Hindlimb muscle (tissue), 1 donor: ENCODE measurements at regions not wholly inside any gene's neighbourhood (a gene's known extent, or its start where the extent isn't known, plus 50 kb on each side); places are given as distances from the start of the nearest gene placed in this dataset.
"Not testable (repeated sequence)": the region's sequence is repeated elsewhere in the genome, so short reads cannot be mapped to it uniquely, and the experiment has no call there.

Experiments
- DNase-seq: peaks from one replicate; pipeline ENCODE4 v3.0.0-alpha.2; 2013

- DNase-seq = no peak
Measured at GRCh38 chr10:23777153-23777552, 338.3 kb downstream of the OTUD1 start.

- no peak for DNase-seq
Measured at GRCh38 chr10:23779301-23779700, 340.4 kb downstream of the OTUD1 start.

GRCh38 chr10:23780331-23780730 is 341.5 kb downstream of the OTUD1 start:
- DNase-seq = no peak

GRCh38 chr10:23786594-23786993 is 347.7 kb downstream of the OTUD1 start:
- no peak for DNase-seq

GRCh38 chr10:23793577-23793976 is 354.7 kb downstream of the OTUD1 start:
- DNase-seq = no peak

- DNase-seq = not testable (repeated sequence)
Measured at GRCh38 chr10:23797452-23797851, 358.6 kb downstream of the OTUD1 start.

- DNase-seq = no peak
Measured at GRCh38 chr10:23804125-23804524, 365.2 kb downstream of the OTUD1 start.

GRCh38 chr10:23813687-23814086 is 374.8 kb downstream of the OTUD1 start:
- no peak for DNase-seq

- DNase-seq = no peak
Measured at GRCh38 chr10:23818484-23818883, 379.6 kb downstream of the OTUD1 start.

GRCh38 chr10:23820792-23821191 is 381.9 kb downstream of the OTUD1 start:
- DNase-seq = no peak

- DNase-seq = no peak
Measured at GRCh38 chr10:23824822-23825221, 384.1 kb upstream of the KIAA1217 start.

GRCh38 chr10:23826421-23826820 is 382.5 kb upstream of the KIAA1217 start:
- peak; percentile 47 for DNase-seq

GRCh38 chr10:23829556-23829955 is 379.4 kb upstream of the KIAA1217 start:
- DNase-seq = no peak

GRCh38 chr10:23834091-23834490 is 374.8 kb upstream of the KIAA1217 start:
- DNase-seq = no peak

- no peak for DNase-seq
Measured at GRCh38 chr10:23850631-23851030, 358.3 kb upstream of the KIAA1217 start.

GRCh38 chr10:23859598-23859997 is 349.3 kb upstream of the KIAA1217 start:
- no peak for DNase-seq

GRCh38 chr10:23864631-23865147 is 344.2 kb upstream of the KIAA1217 start:
- no peak for DNase-seq

- not testable (repeated sequence) for DNase-seq
Measured at GRCh38 chr10:23866985-23867384, 342.0 kb upstream of the KIAA1217 start.

- DNase-seq = no peak
Measured at GRCh38 chr10:23868121-23868520, 340.8 kb upstream of the KIAA1217 start.

GRCh38 chr10:23869548-23869947 is 339.4 kb upstream of the KIAA1217 start:
- DNase-seq = no peak

- no peak for DNase-seq
Measured at GRCh38 chr10:23869996-23870395, 338.9 kb upstream of the KIAA1217 start.

- DNase-seq = no peak
Measured at GRCh38 chr10:23870651-23871610, 338.0 kb upstream of the KIAA1217 start.

GRCh38 chr10:23872290-23872689 is 336.6 kb upstream of the KIAA1217 start:
- DNase-seq = no peak

- no peak for DNase-seq
Measured at GRCh38 chr10:23877791-23878320, 331.1 kb upstream of the KIAA1217 start.
